Skeletal muscle satellite cell (primary cell): ENCODE measurements at regions not wholly inside any gene's neighbourhood (a gene's known extent, or its start where the extent isn't known, plus 50 kb on each side); places are given as distances from the start of the nearest gene placed in this dataset.

Experiments used
- H3K27me3 ChIP-seq: 2 replicates; pipeline ENCODE4 v1.7.0; 2013; ENCODE audit warnings: low read length; ENCODE audit not compliant: control insufficient read depth, insufficient read depth
- H3K36me3 ChIP-seq: 2 replicates; pipeline ENCODE4 v1.7.0; 2013; ENCODE audit warnings: mild to moderate bottlenecking, control low read depth, low read length; ENCODE audit not compliant: insufficient read depth
- H3K4me1 ChIP-seq: 2 replicates; pipeline ENCODE4 v1.7.0; 2013; ENCODE audit warnings: low read length; ENCODE audit not compliant: control insufficient read depth, insufficient read depth
- H3K4me2 ChIP-seq: 2 replicates; pipeline ENCODE4 v1.7.0; 2013; ENCODE audit warnings: mild to moderate bottlenecking, low read length
- H3K4me3 ChIP-seq: 2 replicates; pipeline ENCODE4 v1.7.0; 2013; ENCODE audit warnings: low read length
- H3K9ac ChIP-seq: 2 replicates; pipeline ENCODE4 v1.7.0; 2013; ENCODE audit warnings: mild to moderate bottlenecking, low read depth, low read length, moderate library complexity
- H3K9me3 ChIP-seq: replicated peaks from 2 replicates; pipeline ENCODE4 v1.7.0; 2013; ENCODE audit warnings: mild to moderate bottlenecking, control low read depth, low read length

DNA sequence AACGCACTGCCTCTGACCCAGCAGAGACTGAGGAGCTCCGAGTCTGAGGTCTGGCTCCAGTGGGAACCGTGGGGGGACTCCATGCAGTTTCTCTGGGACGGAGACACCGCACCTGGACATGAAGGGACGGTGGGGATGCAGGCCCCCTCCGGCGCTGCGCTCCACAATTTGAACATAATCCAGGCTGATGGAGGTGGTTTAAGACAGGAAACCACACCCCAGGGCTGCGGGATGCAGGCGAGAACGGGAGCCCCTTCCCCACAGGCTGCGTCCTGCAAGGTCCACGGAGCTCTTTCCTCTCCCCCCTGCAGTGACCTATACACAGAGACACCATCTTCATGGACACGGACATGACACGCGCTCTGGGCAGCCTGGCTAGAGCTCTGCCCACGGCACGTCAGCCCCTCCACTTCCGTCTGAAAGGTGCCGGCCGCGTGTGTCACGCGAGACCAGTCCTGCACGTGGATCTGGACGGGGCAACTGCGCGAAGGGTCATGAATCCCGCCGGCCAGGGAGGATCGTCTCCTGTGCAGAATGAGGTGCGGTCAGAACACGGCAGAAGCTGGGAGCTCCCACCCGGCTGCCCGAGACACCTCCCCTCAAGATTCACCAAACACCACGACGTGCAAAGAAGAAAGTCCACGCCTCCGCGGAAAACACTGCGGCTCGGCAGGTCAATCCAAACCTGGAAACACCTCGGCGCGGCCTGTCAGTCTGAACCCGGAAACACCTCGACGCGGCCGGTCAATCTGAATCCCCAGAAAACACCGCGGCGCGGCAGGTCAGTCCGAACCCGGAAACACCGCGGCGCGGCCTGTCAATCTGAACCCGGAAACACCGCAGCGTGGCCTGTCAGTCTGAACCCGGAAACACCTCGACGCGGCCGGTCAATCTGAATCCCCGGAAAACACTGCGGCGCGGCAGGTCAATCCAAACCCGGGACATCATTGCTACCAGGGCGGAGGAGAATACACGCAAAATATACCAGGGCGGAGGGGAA is 212.4 kb downstream of the BRD1 start:
- Histone ChIP-seq H3K36me3 (no peaks in the 10 kb centered on the region), H3K4me2 (no peak overlapping the region), H3K9me3 (peaks cover 13% of the 10 kb centered on the region), H3K9ac (no peak overlapping the region), H3K4me1 (no peaks in the 10 kb centered on the region), H3K4me3 (no peak overlapping the region), H3K27me3 (no peaks in the 10 kb centered on the region)

DNA sequence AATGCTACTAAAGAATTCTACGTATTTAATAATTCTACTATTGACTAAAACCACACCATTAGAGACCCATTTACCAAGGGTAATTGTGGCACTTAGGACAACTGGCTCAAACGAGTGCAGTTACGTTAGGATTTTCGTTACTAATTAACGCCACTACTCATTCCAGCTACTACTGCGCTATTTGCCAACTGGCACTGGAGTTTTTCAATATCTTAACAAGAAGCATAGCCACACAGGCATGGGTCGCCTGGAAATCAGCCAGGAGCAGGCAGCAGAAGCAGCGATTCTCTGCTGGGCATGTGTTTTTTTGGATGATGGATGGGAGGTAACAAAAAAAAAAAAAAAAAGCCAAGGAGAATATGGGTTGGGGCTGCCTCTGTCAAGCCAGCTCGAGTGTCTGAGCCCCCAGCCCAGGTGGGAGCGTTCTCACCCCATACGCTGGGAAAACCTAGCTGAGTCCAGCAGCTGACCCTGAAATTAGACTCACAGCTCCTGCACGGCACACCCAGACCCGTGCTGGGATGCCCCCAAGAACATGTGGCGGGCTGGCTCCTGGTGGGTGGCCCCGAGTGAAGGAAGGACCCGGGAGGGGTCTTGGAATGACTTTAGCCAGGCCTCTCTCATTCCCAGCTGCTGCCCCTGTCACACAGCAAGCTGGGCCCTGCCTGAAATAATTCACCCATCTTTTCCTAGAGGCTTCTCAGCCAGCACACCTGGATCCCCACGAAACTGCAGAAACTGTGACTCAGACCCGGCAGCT is 214.0 kb downstream of the BRD1 start:
- H3K4me1 ChIP-seq = no peaks in the 10 kb centered on the region
- no peaks in the 10 kb centered on the region for H3K27me3 ChIP-seq
- no peak overlapping the region for H3K4me2 ChIP-seq
- peaks cover 9% of the 10 kb centered on the region for H3K9me3 ChIP-seq
- no peak overlapping the region for H3K9ac ChIP-seq
- H3K4me3 ChIP-seq = no peak overlapping the region
- no peaks in the 10 kb centered on the region for H3K36me3 ChIP-seq

DNA sequence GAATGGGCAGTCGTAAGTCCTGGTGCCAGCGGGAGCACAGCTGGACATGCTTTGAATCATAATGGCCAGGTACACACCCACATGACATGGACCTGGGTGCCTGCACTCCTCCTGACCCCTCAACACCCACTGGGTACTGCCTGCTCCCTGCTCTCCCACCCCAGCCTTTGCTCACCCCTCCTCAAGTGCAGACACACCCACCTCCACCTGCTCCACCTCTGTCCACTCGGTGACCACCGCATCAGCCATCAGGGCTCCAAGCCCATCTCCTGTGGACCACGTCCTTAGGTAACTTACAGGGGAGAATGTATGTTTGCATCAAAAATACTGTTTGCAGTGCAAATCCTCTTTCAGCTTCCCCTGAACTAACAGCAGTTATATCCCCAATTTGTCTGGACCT is 214.6 kb downstream of the BRD1 start:
- Histone ChIP-seq H3K4me1 (no peaks in the 10 kb centered on the region), H3K4me3 (no peak overlapping the region), H3K4me2 (no peak overlapping the region), H3K9me3 (peaks cover 12% of the 10 kb centered on the region), H3K27me3 (no peaks in the 10 kb centered on the region), H3K9ac (no peak overlapping the region), H3K36me3 (no peaks in the 10 kb centered on the region)

DNA sequence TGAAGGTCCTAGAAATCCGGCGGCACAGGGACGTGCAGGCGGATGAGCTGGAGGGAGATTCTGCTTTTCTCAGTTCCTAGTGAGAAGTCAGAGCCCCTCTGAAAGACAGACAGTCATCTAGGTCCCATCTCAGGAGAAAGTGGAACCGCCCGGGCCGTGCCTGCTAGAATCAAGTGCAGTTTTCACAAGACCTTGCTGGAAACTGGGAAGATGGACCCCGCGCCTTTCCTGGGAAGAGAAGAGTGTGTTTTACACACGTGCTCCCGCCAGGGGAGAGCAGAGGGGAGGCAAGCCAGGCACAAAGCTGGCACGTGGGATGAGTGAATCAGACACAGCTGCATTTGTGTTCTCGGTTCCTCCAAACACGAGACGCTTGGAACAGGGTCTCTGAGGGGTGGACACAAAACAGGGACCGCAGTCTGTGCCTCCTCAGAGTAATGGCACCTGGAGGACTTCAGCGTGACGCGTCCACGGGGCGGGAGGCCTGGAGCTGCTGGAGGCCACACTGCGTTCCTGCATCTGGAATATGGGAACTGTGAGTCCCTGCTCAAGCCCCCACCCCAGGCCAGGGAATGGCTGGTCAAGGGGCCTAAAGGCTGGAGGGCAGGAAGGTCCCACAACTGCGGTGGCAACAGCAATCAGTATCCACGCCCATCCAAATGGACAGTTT is 218.3 kb downstream of the BRD1 start:
- Histone ChIP-seq H3K36me3 (no peaks in the 10 kb centered on the region), H3K9ac (no peak overlapping the region), H3K27me3 (no peaks in the 10 kb centered on the region), H3K9me3 (peaks cover 8% of the 10 kb centered on the region), H3K4me3 (no peak overlapping the region), H3K4me1 (no peaks in the 10 kb centered on the region), H3K4me2 (no peak overlapping the region)

DNA sequence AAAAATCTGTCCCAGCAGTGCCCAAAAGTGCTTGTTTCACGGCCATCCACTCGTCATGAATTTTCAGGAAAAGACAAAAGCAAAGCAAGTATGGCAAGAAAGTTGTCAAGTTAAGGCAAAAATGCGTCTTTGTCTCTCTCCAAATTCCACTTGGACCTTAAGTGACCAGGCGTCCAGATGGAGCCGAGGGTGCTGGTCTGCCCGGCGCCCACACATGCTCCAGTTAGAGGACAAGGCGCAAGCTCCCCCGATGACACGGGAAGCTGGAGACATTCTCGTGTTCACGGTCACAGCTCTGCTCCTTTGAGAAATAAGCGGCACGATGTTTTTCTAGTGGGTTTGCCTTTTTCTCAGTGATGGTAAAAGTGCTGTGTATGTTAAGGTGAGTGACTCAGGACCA is 219.0 kb downstream of the BRD1 start:
- peaks cover 12% of the 10 kb centered on the region for H3K9me3 ChIP-seq
- H3K4me1 ChIP-seq = no peaks in the 10 kb centered on the region
- H3K4me2 ChIP-seq = no peak overlapping the region
- H3K4me3 ChIP-seq = no peak overlapping the region
- H3K9ac ChIP-seq = no peak overlapping the region
- no peaks in the 10 kb centered on the region for H3K27me3 ChIP-seq
- no peaks in the 10 kb centered on the region for H3K36me3 ChIP-seq

DNA sequence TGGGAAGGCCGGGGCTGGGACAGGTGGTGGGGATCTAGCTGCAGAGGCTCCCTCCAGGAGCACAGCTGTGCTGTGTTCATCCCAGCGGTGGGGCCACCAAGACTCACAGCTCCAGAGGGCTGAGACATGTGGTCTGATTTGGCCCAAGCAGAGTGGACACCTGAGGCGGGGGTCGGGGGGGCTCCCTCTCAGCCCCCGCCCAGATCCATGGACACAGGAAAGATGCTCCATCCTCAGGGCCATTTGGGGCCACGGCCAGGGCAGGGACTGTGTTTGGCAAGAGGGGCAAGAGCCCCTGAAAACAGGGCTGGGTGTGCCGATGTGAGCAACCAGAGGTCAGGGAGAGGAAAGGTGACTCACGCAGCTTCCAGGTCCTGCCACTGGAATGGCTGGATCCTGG is 219.4 kb downstream of the BRD1 start:
- H3K4me1 ChIP-seq = no peaks in the 10 kb centered on the region
- H3K27me3 ChIP-seq = no peaks in the 10 kb centered on the region
- no peak overlapping the region for H3K9ac ChIP-seq
- H3K4me3 ChIP-seq = no peak overlapping the region
- H3K36me3 ChIP-seq = no peaks in the 10 kb centered on the region
- H3K9me3 ChIP-seq = peaks cover 14% of the 10 kb centered on the region
- no peak overlapping the region for H3K4me2 ChIP-seq

DNA sequence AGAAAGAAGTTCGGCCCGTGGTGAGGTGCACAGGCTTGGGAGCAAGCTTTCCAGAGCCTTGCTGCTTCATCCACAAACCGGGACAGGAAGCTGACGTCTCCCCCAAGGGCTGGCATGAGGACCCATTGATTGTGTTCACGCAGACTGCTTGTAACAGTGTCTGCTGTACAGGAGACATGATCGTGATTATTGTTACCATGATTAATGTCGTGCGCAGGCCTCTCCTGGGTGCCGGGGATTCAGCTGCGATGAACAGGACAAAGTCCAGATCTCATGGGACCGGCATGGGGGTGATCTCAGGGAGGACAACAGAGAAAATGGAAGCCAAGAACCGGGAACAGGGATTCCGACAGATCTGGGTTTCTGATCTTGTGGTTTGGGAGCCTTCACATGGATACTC is 219.9 kb downstream of the BRD1 start:
- peaks cover 17% of the 10 kb centered on the region for H3K9me3 ChIP-seq
- H3K36me3 ChIP-seq = no peaks in the 10 kb centered on the region
- H3K27me3 ChIP-seq = no peaks in the 10 kb centered on the region

DNA sequence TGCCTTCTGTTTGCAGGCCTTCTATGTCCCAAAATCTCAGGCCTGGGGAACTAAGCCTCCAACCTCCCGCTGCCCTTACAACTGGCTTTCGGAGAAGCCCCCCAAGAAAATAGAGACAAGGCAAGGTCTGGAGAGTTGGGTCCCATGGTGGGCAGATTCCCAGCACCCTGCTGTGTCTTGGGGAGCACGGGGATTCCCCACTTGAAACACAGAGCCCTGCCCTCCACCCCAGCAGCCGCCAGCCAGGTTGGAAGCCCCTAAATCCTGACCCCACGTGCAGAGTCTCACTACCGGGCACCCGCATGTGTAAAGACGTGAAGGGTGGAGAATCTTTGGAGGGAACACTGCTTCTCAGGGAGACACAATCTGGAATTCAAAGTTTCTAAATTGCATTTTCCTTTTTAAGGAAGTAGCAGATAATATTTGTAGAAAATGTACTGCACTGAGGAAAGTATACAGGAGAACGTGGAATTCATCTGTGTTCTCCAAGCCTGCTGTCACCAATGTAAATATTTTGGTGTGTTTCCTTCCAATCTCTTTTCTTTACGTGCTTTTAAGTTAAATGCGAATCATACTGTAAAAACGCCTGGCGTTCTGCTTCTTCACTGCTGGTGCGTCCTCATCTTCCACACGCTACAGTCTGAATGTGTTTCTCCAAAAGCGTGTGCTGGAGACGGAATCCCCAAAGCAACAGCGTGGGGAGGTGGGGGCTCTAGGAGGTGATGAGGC is 220.9 kb downstream of the BRD1 start:
- Histone ChIP-seq H3K27me3 (no peaks in the 10 kb centered on the region), H3K4me1 (no peaks in the 10 kb centered on the region), H3K36me3 (no peaks in the 10 kb centered on the region), H3K9ac (no peak overlapping the region), H3K9me3 (peaks cover 17% of the 10 kb centered on the region), H3K4me2 (no peak overlapping the region), H3K4me3 (no peak overlapping the region)

More for the DNA sequence above, 219.9 kb downstream of the BRD1 start:
- no peak overlapping the region for H3K9ac ChIP-seq
- no peak overlapping the region for H3K4me2 ChIP-seq
- H3K4me3 ChIP-seq = no peak overlapping the region
- H3K4me1 ChIP-seq = no peaks in the 10 kb centered on the region

DNA sequence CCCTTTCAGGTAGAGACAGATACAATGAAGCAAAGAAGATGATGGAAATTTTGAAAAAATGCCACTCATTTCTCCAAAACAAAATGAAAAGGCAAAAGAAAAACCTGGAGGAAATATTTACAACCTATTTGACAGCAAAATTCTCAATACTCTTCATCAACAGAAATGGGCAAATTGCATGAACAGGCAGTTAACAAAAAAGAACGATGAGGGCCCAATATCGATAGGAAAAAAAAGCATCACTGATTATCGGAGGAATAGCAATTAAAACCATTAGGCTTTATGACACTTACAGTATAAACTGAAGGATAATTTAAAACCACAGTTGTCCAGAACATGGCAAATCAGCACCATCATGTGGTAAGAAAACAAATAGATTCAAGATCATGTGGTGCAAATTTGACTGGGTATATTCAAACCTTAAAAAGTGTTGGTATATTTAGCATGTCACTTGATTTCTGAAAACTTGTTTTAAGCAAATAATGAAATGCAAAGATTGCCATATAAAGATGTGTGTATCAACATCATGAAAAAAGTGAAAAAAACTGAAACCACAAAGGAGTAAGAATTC is 222.9 kb downstream of the BRD1 start:
- no peaks in the 10 kb centered on the region for H3K27me3 ChIP-seq
- H3K36me3 ChIP-seq = no peaks in the 10 kb centered on the region
- H3K4me3 ChIP-seq = no peak overlapping the region
- no peak overlapping the region for H3K9ac ChIP-seq
- H3K4me1 ChIP-seq = no peaks in the 10 kb centered on the region
- H3K9me3 ChIP-seq = peaks cover 17% of the 10 kb centered on the region
- H3K4me2 ChIP-seq = no peak overlapping the region

DNA sequence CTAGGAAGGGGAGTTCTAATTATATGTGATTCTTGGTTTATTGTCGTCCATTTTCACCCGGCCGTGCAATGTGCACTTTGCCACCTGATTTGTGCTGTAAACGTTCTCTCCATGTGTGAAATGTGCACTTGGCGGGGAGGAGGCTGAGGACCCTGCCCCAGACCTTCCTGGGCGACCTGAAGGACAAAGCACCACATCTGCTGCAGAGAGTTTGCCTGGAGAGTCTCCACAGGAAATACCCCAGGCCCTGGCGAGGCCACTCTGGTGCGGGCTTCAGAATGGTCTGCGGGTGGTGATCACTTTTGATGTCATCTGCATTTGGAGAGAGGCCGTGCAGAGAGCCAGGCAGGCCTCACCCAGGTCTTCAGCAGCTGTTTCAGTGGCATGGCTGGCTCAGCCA is 224.7 kb downstream of the BRD1 start:
- H3K27me3 ChIP-seq = no peaks in the 10 kb centered on the region
- no peak overlapping the region for H3K4me2 ChIP-seq
- no peak overlapping the region for H3K4me3 ChIP-seq
- H3K9ac ChIP-seq = no peak overlapping the region
- H3K4me1 ChIP-seq = no peaks in the 10 kb centered on the region
- no peaks in the 10 kb centered on the region for H3K36me3 ChIP-seq
- H3K9me3 ChIP-seq = peaks cover 16% of the 10 kb centered on the region
